HK-2 (cell line): ENCODE measurements at regions not wholly inside any gene's neighbourhood (a gene's known extent, or its start where the extent isn't known, plus 50 kb on each side); places are given as distances from the start of the nearest gene placed in this dataset.

ENCODE experiments used
- DNase-seq: peaks from one replicate; pipeline ENCODE4 v3.0.0-alpha.2; 2018; ENCODE audit not compliant: unreplicated experiment

GRCh38 chr2:117071556-117072102 lies 742.9 kb upstream of the DDX18 start:
- DNase-seq, result no peak

GRCh38 chr2:117074756-117075155 lies 739.7 kb upstream of the DDX18 start:
- no peak for DNase-seq

DNA sequence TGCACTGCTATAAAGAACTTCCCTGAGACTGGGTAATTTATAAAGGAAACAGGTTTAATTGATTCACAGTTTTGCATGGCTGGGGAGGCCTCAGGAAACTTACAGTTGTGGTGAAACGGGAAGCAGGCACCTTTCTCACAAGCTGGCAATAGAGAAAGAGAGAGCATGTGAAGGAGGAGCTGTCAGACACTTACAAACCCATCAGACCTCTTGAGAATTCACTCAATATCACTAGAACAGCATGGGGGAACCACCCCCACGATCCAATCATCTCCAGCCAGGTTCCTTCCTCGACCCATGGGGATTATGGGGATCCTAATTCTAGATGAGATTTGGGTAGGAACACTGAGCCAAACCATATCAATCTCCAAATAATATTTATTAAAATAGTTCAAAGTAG lies 729.2 kb upstream of the DDX18 start:
- DNase-seq, result no peak

GRCh38 chr2:117085737-117086136 lies 728.8 kb upstream of the DDX18 start:
- DNase-seq, result no peak

DNA sequence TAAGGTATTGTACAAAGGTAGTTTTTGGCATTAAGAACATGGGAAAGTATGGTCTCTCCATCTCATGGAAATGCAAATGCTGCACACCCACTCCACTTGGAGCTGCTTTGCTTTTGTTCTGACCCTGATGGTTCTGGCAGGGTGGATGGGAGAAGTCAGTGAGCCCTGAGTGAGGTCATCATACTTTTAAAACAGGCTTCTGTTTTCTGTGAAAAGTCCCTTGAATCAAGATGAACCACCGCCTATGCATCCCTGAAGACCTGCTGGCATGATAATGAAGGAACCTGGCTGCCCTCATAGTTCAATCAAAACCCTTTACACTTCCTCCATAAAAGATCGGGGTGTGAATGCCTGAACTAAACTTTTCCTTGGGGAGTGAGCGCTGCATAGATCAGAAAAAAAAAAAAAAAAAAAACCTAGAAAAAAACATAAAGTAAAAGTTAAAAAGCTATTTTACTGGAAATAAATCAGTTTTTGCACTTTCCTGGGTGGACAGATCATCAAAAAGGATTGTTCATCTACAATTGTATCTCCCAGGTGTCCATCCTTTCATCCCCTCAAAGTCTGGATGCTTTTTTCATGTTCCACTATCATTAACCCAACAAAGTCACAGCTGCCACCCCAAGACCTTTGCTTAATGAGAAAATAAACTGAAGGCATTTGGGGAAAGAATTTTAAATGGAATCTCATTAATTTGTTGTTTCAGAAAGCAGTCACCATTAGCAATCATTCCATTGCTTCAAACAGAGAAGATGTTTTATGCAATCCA lies 728.1 kb upstream of the DDX18 start:
- DNase-seq, result no peak

- no peak for DNase-seq
These were observed 727.6 kb upstream of the DDX18 start for GRCh38 chr2:117086943-117087250.

DNA sequence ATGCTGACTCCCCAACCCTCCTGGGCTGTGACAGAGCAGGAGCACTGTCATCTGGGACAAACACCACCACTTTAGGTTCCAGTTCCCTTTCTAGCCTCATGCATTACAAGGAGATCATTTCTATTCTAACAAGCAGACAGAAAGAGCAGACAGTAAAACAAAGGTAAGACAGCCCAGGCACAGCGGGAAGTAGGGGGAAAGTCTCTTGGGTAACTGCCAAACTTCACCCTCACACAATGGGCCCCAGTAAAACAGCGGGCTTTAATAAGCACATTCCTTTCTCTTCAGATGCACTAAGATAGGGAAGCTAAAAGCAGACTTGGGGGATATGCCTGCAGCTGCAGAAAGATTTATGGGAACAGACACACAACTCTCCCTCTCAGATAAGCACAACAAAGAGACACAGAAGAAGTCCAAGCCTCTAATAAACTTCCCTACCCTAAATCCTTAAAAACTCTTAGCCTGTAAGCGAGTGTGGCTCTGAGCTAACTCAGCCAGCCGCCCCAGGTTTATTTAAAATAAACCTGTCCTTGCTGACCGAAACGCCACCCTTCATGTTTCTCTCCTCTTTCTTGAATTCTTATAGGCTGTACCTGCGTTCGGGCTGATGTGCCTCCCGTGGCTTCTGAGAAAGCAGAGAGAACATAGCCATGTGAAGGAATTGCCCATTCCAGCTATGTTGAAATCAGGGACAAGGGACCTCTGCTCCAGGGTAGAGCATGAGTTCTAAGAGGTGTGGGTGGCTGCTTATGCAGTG lies 726.8 kb upstream of the DDX18 start:
- DNase-seq, result no peak

GRCh38 chr2:117091041-117091837 lies 723.3 kb upstream of the DDX18 start:
- DNase-seq, result no peak

- DNase-seq, result no peak
These were observed 712.9 kb upstream of the DDX18 start for GRCh38 chr2:117101613-117102012.

GRCh38 chr2:117108741-117109267 lies 705.7 kb upstream of the DDX18 start:
- DNase-seq, result no peak

GRCh38 chr2:117118994-117119393 lies 695.5 kb upstream of the DDX18 start:
- DNase-seq, result no peak

DNA sequence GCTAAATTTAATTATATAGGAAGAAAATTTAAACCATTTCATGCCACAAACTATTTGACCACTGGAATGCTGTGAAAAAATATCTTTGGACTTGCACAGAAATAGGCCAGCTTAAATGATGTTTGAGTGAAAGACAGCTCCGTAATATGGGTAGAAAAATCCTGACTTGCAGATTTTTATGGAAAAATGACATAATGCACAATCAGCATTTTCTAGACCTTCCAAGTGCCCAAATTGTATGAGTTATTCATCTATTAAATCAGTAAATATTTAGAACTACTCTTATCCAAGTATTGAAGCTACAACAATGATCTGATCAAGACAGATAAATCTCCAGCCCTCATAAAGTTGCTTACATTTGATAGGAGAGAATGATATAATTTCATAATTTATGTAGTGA lies 691.1 kb upstream of the DDX18 start:
- no peak for DNase-seq

GRCh38 chr2:117126656-117127055 lies 687.8 kb upstream of the DDX18 start:
- DNase-seq, result no peak

GRCh38 chr2:117127680-117128079 lies 686.8 kb upstream of the DDX18 start:
- DNase-seq, result no peak

GRCh38 chr2:117128461-117128860 lies 686.0 kb upstream of the DDX18 start:
- DNase-seq, result no peak

DNA sequence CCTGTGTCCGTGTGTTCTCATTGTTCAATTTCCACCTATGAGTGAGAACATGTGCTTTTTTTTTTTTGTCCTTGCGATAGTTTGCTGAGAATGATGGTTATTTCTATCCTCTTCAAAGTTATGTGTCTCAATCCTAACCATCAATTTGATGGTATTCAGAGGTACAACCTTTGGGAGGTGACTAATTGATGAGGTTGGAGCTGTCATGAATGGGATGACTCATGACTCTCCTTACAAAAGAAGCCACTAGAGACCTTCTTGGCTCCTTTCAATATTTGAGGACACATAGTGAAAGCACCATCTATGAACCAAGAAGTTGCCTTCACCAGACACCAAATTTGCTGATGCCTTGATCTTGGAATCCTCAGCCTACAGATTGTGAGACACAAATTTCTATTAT lies 677.1 kb upstream of the DDX18 start:
- no peak for DNase-seq

DNA sequence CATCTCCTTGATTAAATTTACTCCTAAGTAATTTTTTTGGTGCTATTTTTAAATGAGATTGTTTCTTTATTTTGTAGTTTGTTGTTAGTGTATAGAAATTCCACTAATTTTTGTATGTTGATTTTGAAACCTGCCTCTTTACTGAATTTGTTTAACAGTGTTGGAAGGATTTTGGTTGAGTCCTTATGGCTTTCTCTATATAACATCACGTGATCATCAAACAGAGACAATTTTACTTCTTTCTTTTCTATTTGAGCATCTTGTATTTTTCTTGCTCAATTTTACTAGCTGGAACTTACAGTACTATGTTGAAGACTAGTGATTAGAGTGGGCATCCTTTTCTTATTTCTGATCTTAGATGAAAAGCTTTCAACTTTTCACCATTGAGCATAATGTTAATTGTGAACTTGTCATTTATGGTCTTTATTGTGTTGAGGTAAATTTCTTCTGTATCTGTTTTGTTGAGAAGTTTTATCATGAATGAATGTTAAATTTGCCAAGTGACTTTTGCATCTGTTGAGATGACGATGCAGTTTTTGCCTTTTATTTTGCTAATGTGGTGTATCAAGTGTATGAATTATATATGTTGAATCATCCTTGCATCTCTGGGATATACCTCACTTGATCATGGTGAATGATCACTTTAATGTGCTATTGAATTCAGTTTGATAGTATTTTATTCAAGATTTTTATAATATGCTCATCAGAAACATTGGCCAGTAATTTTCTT lies 645.3 kb upstream of the DDX18 start:
- DNase-seq, result no peak

GRCh38 chr2:117170897-117171296 lies 643.6 kb upstream of the DDX18 start:
- no peak for DNase-seq

DNA sequence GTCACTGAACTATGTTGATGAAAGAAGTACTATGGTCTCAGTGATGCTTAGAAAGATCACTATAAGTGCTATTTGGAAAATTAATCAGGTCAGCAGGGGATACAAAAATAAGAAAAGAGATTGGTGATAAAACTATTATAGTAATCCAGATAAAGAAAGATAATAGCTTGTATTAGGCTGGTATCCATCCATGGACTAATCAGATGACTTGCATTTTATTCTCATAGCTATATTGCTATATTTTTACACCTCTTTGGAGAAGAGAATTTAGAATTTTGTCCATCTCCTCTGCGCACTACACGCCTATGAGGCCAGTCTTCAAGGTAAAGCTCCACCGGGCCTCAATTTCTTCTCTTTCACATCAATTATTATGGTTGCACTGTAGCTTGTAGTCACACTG lies 635.1 kb upstream of the DDX18 start:
- no peak for DNase-seq

GRCh38 chr2:117190856-117191559 lies 623.5 kb upstream of the DDX18 start:
- DNase-seq, result no peak

GRCh38 chr2:117195381-117195780 lies 619.1 kb upstream of the DDX18 start:
- no peak for DNase-seq
